ENCODE measurements at regions not wholly inside any gene's neighbourhood (a gene's known extent, or its start where the extent isn't known, plus 50 kb on each side); places are given as distances from the start of the nearest gene placed in this dataset.
"Not testable (repeated sequence)": the region's sequence is repeated elsewhere in the genome, so short reads cannot be mapped to it uniquely, and the experiment has no call there.

DNA sequence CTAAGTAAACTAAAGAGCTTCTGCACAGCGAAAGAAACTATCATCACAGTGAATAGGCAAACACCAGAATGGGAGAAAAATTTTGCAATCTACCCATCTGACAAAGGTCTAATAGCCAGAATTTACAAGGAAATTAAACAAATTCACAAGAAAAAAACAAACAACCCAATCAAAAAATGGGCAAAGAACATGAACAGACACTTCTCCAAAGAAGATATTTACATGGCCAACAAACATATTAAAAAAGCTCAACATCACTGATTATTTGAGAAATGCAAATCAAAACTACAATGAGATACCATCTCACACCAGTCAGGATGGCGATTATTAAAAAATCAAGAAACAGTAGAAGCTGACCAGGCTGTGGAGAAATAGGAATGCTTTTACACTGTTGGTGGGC is 121.9 kb upstream of the KCNJ18 start:
- not testable (repeated sequence) for H3K4me3 ChIP-seq (ENCODE audit: low read length); H3K4me1 ChIP-seq (ENCODE audit: insufficient read depth, low read length); H3K27me3 ChIP-seq (ENCODE audit: insufficient read depth, low read length); H3K9ac ChIP-seq (ENCODE audit: low read depth, low read length); H3K36me3 ChIP-seq (ENCODE audit: insufficient read depth, low read depth, low read length); H3K9me3 ChIP-seq (ENCODE audit: insufficient read depth, low read depth, low read length); H3K27ac ChIP-seq (ENCODE audit: low read length)

DNA sequence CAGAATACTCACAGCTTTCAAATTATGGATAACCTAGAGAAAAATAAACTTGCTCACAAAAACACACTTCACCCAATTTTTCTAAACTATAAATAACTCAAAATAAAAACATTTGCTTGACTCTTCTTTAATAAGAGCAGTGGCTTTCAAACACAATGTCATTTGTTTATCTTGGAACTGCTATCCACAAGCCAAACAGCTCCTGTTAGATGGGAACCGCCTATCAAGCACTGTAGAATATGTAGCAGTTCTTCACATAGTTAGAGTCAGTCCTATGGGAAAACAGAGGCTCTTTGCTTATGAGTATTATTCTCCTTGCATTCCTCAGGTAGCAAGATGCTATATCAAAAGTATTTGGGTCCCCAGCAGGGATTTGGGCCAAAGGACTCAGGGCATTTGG is 120.2 kb upstream of the KCNJ18 start:
- not testable (repeated sequence) for H3K9ac ChIP-seq (ENCODE audit: low read depth, low read length); H3K9me3 ChIP-seq (ENCODE audit: insufficient read depth, low read depth, low read length); H3K36me3 ChIP-seq (ENCODE audit: insufficient read depth, low read depth, low read length); H3K4me3 ChIP-seq (ENCODE audit: low read length); H3K4me1 ChIP-seq (ENCODE audit: insufficient read depth, low read length); H3K27me3 ChIP-seq (ENCODE audit: insufficient read depth, low read length); H3K27ac ChIP-seq (ENCODE audit: low read length)

DNA sequence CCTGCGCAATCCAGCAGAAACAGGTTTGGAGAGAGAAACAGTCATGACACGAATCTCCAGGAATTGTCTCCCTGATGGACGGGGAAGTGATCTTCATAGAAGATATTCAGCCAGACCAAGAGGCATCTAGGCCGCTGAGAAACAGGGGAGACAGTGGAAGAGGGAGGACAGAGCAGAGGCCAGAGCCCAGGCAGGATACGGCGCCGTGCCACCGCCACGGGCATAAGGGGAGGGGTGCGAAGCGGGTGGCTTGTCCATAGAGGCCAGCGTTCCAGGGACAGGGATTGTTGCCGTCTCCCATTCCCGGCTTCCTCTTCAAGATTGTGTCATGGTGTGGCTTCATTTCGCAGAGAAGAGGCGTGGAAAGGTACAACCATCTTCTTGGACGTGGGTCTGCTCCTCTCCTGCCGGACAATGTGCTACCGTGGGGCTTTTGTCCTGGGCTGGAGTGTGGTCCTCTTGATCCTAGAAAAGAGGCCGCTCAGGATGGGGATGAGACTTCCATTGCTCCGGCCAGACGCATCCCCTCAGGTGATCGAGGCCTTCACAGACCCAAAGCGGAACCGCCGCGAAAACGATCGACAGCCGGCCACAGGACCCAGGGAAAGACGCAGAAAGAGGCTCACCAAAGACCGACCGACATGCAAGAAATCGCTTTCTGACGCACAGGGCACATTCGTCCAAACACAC is 118.9 kb upstream of the KCNJ18 start:
- not testable (repeated sequence) for H3K4me3 ChIP-seq (ENCODE audit: low read length); H3K9ac ChIP-seq (ENCODE audit: low read depth, low read length); H3K4me1 ChIP-seq (ENCODE audit: insufficient read depth, low read length); H3K9me3 ChIP-seq (ENCODE audit: insufficient read depth, low read depth, low read length); H3K27ac ChIP-seq (ENCODE audit: low read length); H3K27me3 ChIP-seq (ENCODE audit: insufficient read depth, low read length); H3K36me3 ChIP-seq (ENCODE audit: insufficient read depth, low read depth, low read length)

DNA sequence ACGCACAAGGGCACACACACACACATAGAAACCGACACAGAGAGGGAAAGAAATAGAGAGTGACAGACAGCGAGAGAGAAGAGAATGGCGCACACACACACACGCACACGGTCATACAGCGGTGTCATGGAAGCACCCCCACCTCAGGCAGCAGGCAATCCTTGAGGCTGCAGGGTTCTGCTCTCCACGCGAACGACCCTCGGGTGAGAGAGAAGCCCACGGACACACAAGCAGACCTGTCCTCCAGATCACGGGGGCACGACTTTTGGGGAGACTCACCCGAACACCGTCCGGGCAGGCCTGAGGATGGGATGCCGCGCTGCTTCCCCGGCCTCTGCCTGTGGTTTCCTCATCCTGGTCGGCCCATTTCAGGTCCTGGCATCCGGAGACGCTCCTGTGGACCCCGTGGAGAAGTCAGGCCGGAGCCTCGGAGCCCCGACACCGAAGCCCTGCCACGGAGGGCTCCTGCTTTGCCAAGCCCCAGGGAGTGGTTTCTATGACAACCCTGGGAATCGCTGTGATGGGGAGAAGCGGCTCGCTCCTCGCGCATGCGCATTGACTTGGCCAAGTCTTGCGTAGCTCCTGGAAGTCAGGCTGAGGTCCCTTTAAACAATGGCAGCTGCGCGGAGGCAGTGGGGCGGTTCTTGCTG is 118.2 kb upstream of the KCNJ18 start:
- H3K27me3 ChIP-seq (ENCODE audit: insufficient read depth, low read length), result no peaks in the 10 kb centered on the region
- no peak overlapping the region for H3K27ac ChIP-seq (ENCODE audit: low read length)
- H3K9ac ChIP-seq (ENCODE audit: low read depth, low read length), result no peak overlapping the region
- no peaks in the 10 kb centered on the region for H3K4me1 ChIP-seq (ENCODE audit: insufficient read depth, low read length)
- no peak overlapping the region for H3K4me3 ChIP-seq (ENCODE audit: low read length)
- no peaks in the 10 kb centered on the region for H3K36me3 ChIP-seq (ENCODE audit: insufficient read depth, low read depth, low read length)
- H3K9me3 ChIP-seq (ENCODE audit: insufficient read depth, low read depth, low read length), result no peaks in the 10 kb centered on the region

DNA sequence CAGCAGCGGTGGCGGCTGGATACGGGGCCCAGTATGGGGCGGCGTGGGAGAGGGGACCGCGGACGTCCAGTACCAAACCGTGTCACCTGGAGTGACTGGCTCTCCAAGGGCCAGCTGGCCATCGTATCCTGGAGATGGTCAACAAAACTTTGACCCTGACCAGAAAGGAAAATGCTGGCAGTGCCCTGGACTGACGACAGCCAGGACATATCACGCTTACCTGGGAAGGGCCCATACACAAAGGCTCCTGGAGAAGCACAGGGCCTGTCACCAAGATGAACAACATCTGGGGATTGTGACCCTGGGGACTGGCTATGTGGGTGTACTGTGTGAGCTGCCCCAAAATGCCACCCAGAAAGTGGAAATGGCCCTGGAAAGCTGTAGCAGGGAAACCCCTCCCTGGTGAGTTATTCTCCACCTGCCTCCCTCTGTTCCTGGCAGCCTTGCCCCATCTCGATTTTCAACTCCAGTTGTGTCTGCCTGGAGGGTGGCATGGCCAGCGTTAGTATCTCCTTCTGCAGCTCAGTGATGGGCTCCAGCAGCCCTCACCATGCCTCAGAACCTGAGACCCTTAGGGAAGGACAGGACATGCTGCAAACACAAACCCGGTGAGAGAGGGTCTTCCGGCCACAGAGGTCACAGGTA is 117.6 kb upstream of the KCNJ18 start:
- not testable (repeated sequence) for H3K27ac ChIP-seq (ENCODE audit: low read length); H3K9ac ChIP-seq (ENCODE audit: low read depth, low read length); H3K27me3 ChIP-seq (ENCODE audit: insufficient read depth, low read length); H3K4me1 ChIP-seq (ENCODE audit: insufficient read depth, low read length); H3K4me3 ChIP-seq (ENCODE audit: low read length); H3K9me3 ChIP-seq (ENCODE audit: insufficient read depth, low read depth, low read length); H3K36me3 ChIP-seq (ENCODE audit: insufficient read depth, low read depth, low read length)

DNA sequence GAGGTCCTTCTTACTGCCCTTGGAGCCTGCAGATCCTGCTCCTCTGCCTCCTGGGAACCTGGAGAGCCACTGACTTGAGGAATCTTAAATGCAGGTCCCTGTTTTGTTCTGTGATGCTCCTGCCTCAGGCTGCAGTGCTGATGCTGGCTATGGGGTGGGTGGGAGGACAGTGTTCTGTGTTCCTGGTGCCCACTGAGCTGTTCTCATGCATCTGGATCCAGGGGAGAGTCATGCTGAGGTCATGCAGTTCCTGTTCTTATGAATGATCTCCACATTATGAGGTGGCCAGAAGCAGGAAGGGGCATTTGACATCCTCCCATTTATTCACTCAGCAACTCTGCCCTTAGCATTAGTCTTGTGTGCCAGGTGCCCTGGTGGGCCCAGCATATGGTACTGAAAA is 113.5 kb upstream of the KCNJ18 start:
- not testable (repeated sequence) for H3K9ac ChIP-seq (ENCODE audit: low read depth, low read length); H3K36me3 ChIP-seq (ENCODE audit: insufficient read depth, low read depth, low read length); H3K27ac ChIP-seq (ENCODE audit: low read length); H3K9me3 ChIP-seq (ENCODE audit: insufficient read depth, low read depth, low read length); H3K4me1 ChIP-seq (ENCODE audit: insufficient read depth, low read length); H3K27me3 ChIP-seq (ENCODE audit: insufficient read depth, low read length); H3K4me3 ChIP-seq (ENCODE audit: low read length)

DNA sequence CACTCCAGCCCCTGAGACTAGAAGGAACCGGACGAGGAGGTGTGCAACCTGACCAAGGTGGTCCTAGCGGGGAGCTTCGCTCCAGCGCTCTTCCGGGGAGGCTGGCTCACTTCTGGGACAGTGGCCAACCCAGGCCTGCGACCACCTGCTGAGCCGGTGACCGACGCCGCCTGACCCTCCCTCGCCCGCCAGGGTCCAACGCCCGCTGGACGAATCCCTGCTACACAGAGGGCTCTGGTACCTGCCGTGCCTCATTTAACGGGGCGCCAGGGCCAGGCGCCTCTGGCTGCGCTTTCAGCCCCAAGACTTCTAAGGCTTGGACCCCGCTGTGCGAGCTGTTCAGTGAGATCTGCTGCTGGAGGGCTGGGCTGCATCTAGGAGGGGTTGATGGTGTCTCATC is 99.5 kb upstream of the KCNJ18 start:
- H3K4me3 ChIP-seq (ENCODE audit: low read length), result no peak overlapping the region
- H3K27ac ChIP-seq (ENCODE audit: low read length), result no peak overlapping the region
- H3K27me3 ChIP-seq (ENCODE audit: insufficient read depth, low read length), result no peaks in the 10 kb centered on the region
- no peaks in the 10 kb centered on the region for H3K36me3 ChIP-seq (ENCODE audit: insufficient read depth, low read depth, low read length)
- no peaks in the 10 kb centered on the region for H3K4me1 ChIP-seq (ENCODE audit: insufficient read depth, low read length)
- no peaks in the 10 kb centered on the region for H3K9me3 ChIP-seq (ENCODE audit: insufficient read depth, low read depth, low read length)
- no peak overlapping the region for H3K9ac ChIP-seq (ENCODE audit: low read depth, low read length)

DNA sequence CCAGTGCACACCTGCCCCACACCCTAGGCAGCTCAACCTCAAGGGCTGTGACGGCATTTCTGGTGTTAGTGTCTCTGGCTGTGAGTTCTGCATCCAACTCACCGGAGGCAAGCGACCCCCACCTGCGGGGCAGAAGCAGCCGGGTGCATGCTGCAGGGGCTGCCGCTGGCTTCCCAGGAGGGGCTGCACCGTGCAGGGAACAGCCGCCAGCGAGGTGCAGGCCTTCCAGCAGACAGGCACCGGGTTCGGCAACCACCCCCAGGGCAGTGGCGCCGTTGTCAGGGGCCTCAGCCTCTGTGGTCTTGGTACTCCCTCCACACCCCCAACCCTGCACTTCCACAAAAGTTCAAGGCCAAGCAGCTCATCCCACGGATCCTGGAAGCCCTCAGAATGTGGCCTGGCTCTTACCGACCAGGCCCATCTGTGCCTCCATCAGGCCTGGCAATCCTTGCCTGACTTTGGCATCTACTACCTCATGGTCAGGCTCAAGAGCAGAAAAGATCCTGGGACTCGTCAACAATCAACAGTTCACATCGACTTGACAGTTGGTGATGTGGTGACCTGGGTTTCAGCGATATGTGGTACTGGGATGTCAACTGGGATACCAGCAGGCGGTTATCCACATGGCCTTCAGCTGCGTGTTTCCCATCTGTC is 98.7 kb upstream of the KCNJ18 start:
- not testable (repeated sequence) for H3K27ac ChIP-seq (ENCODE audit: low read length); H3K4me1 ChIP-seq (ENCODE audit: insufficient read depth, low read length); H3K27me3 ChIP-seq (ENCODE audit: insufficient read depth, low read length); H3K9ac ChIP-seq (ENCODE audit: low read depth, low read length); H3K9me3 ChIP-seq (ENCODE audit: insufficient read depth, low read depth, low read length); H3K4me3 ChIP-seq (ENCODE audit: low read length); H3K36me3 ChIP-seq (ENCODE audit: insufficient read depth, low read depth, low read length)

DNA sequence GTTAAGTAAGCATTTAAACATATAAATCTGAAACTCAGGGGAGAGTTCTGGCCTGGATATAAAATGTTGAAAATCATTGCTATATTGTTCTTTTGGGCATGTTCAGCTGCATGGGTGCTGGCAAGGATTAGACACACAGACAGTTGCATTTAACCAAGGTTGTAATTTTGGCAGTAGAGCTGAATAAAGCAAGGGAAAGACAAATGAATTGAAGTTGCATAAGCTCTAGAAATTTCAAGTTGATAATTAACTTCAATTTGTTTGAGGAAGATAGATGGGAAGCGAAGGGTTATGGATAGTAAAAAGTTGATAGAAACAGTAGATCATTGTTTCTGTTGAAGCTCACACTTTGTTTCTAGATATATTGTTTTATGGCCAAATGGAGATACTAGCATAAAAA is 97.2 kb upstream of the KCNJ18 start:
- Histone ChIP-seq H3K4me3 (ENCODE audit: low read length) (no peak overlapping the region), H3K9ac (ENCODE audit: low read depth, low read length) (no peak overlapping the region), H3K27ac (ENCODE audit: low read length) (no peak overlapping the region), H3K4me1 (ENCODE audit: insufficient read depth, low read length) (no peaks in the 10 kb centered on the region), H3K27me3 (ENCODE audit: insufficient read depth, low read length) (no peaks in the 10 kb centered on the region), H3K36me3 (ENCODE audit: insufficient read depth, low read depth, low read length) (no peaks in the 10 kb centered on the region), H3K9me3 (ENCODE audit: insufficient read depth, low read depth, low read length) (no peaks in the 10 kb centered on the region)

DNA sequence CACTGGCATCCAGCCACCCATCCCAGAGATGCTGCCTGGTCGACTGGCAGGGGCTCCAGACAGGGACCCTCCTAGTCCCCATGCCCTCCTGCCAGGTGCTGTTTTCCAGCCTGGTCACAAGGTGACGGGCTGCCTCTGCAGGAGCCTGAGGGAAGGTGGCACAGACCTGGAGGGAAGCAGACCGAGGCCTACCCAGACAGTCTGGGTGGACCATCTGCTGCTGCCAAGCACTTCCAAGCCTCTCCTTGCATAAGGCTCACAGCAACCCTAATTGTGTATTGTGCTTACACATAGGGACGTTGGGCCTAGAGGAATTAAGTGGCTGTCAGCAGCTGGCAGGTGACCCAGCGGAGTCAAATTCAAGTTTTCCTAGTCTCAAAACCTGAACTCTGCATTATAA is 90.1 kb upstream of the KCNJ18 start:
- H3K4me3 ChIP-seq (ENCODE audit: low read length), result no peak overlapping the region
- no peaks in the 10 kb centered on the region for H3K36me3 ChIP-seq (ENCODE audit: insufficient read depth, low read depth, low read length)
- no peaks in the 10 kb centered on the region for H3K4me1 ChIP-seq (ENCODE audit: insufficient read depth, low read length)
- H3K9me3 ChIP-seq (ENCODE audit: insufficient read depth, low read depth, low read length), result no peaks in the 10 kb centered on the region
- no peaks in the 10 kb centered on the region for H3K27me3 ChIP-seq (ENCODE audit: insufficient read depth, low read length)
- no peak overlapping the region for H3K27ac ChIP-seq (ENCODE audit: low read length)
- H3K9ac ChIP-seq (ENCODE audit: low read depth, low read length), result no peak overlapping the region

DNA sequence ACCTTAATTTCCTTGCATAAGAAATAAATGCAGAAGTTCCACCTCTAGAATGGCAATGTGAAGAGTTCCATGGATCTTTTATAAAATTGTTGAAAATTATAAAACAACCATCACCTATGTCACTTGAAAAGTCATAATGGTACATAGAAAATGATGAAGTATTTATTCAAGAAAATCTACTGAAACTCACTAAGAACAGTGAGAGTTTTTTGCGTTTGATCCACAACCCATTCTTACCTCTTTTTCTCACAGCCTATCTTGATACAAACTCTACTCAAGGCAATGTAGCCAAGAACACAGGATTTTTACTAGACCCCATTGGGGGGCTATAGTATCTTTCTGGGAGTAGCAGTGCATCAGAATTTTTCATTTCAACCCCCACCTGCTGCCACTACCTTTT is 89.0 kb upstream of the KCNJ18 start:
- H3K4me3 ChIP-seq (ENCODE audit: low read length); H3K9ac ChIP-seq (ENCODE audit: low read depth, low read length); H3K27ac ChIP-seq (ENCODE audit: low read length); H3K4me1 ChIP-seq (ENCODE audit: insufficient read depth, low read length); H3K27me3 ChIP-seq (ENCODE audit: insufficient read depth, low read length); H3K36me3 ChIP-seq (ENCODE audit: insufficient read depth, low read depth, low read length); H3K9me3 ChIP-seq (ENCODE audit: insufficient read depth, low read depth, low read length): not testable (repeated sequence)

DNA sequence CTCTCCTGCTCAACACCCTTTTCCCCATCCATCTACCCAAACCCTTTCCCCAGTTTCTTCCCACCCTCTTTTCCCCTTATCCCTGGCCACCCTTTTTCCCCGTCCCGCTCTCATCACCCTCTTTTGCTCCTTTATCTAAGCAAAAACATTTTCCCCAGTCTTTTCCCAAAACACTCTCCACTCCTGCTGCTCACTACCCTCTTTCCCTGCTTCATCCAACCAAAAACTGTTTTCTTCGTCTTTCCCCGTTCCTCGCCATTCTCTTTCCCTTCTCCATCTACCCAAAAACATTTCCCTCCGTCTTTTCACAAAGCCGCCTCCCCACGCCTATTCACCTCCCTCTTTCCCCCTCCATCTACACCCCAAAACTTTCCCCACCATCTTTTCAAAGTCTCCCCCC is 80.9 kb upstream of the KCNJ18 start:
- H3K9ac ChIP-seq (ENCODE audit: low read depth, low read length); H3K9me3 ChIP-seq (ENCODE audit: insufficient read depth, low read depth, low read length); H3K4me3 ChIP-seq (ENCODE audit: low read length); H3K36me3 ChIP-seq (ENCODE audit: insufficient read depth, low read depth, low read length); H3K4me1 ChIP-seq (ENCODE audit: insufficient read depth, low read length); H3K27me3 ChIP-seq (ENCODE audit: insufficient read depth, low read length); H3K27ac ChIP-seq (ENCODE audit: low read length): not testable (repeated sequence)
